Astrocyte (in vitro differentiated cells and primary cell): ENCODE measurements at regions not wholly inside any gene's neighbourhood (a gene's known extent, or its start where the extent isn't known, plus 50 kb on each side); places are given as distances from the start of the nearest gene placed in this dataset.

Experiments used
- EZH2 ChIP-seq: IDR thresholded peaks from 2 replicates; pipeline ENCODE4 v1.6.1; 2012; ENCODE audit warnings: mild to moderate bottlenecking, low read length, inconsistent platforms; ENCODE audit not compliant: insufficient read depth
- TF ChIP-seq, protein P1 (sequence below): IDR thresholded peaks from 2 replicates; pipeline ENCODE4 v1.5.1; 2011; ENCODE audit warnings: low read depth, mild to moderate bottlenecking, inconsistent platforms, low read length, moderate library complexity; ENCODE audit not compliant: insufficient read depth

DNA sequence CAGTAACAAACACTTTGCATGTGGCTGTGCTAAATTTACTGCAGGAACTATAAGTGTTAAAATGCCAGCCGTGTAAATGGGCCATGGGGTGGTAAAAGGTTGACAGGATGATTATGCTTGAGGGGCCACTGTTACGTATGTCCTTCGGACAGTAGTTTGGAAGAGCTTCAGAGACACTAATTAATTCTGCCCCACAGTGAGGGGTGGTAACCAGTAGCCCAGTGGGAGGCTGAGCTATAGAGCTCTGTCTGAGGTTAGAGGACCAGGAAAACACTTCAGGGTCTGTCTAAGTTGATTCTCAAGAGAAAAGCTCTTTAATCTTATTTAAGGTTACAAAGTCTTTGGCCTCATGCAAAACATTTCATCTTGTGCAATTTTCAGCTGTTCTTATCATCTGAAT, 176.6 kb downstream of the DMRTA1 start:
- no peak for TF ChIP-seq EZH2
- TF ChIP-seq, protein P1, sequence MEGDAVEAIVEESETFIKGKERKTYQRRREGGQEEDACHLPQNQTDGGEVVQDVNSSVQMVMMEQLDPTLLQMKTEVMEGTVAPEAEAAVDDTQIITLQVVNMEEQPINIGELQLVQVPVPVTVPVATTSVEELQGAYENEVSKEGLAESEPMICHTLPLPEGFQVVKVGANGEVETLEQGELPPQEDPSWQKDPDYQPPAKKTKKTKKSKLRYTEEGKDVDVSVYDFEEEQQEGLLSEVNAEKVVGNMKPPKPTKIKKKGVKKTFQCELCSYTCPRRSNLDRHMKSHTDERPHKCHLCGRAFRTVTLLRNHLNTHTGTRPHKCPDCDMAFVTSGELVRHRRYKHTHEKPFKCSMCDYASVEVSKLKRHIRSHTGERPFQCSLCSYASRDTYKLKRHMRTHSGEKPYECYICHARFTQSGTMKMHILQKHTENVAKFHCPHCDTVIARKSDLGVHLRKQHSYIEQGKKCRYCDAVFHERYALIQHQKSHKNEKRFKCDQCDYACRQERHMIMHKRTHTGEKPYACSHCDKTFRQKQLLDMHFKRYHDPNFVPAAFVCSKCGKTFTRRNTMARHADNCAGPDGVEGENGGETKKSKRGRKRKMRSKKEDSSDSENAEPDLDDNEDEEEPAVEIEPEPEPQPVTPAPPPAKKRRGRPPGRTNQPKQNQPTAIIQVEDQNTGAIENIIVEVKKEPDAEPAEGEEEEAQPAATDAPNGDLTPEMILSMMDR: no peak
